ENCODE measurements at regions not wholly inside any gene's neighbourhood (a gene's known extent, or its start where the extent isn't known, plus 50 kb on each side); places are given as distances from the start of the nearest gene placed in this dataset.

- Mint-ChIP-seq H3K27me3 (no peaks in the 10 kb centered on the region), H3K4me3 (peak overlapping the region; percentile 11), H3K4me1 (peaks cover 33% of the 10 kb centered on the region), H3K27ac (peak overlapping the region; percentile 69), H3K9me3 (ENCODE audit: insufficient read depth) (no peaks in the 10 kb centered on the region)
- Histone ChIP-seq H3K27me3 (replicated peaks in 1 of 4; ENCODE audit: control extremely low read depth in 1 of 4, control insufficient read depth in 3 of 4, insufficient read depth in 4 of 4, low read length in 3 of 4) (no peaks in the 10 kb centered on the region), H4K20me1 (ENCODE audit: control insufficient read depth, insufficient read depth, low read length, poor library complexity, severe bottlenecking) (no peaks in the 10 kb centered on the region), H3K27ac (ENCODE audit: low read length in 2 of 2) (peak overlapping the region; percentile 12 to 28), H3K4me2 (replicated peaks; ENCODE audit: low read depth, low read length, poor library complexity, severe bottlenecking) (peak overlapping the region; percentile 51), H3K4me1 (ENCODE audit: control insufficient read depth in 2 of 2, insufficient read depth in 2 of 2, low read length in 2 of 2) (peaks cover 23 to 29% of the 10 kb centered on the region in 2 donors), H3K79me2 (ENCODE audit: control insufficient read depth, insufficient read depth, low read length) (no peaks in the 10 kb centered on the region), H3K36me3 (replicated peaks in 1 of 2; ENCODE audit: control extremely low read depth in 1 of 2, control insufficient read depth in 1 of 2, extremely low read depth in 1 of 2, insufficient read depth in 2 of 2, low read length in 1 of 2) (no peaks in the 10 kb centered on the region), H2AFZ (ENCODE audit: insufficient read depth, low read depth, low read length, poor library complexity, severe bottlenecking) (no peak overlapping the region), H3K9me3 (ENCODE audit: control extremely low read depth in 1 of 3, control insufficient read depth in 2 of 3, insufficient read depth in 1 of 3, low read length in 2 of 3) (peaks cover 0 to 5% (median 0%) of the 10 kb centered on the region in 3 donors), H3K9ac (ENCODE audit: low read length) (no peak overlapping the region), H3K4me3 (ENCODE audit: control extremely low read depth in 1 of 5, extremely low read depth in 1 of 5, insufficient read depth in 1 of 5, low read depth in 2 of 5, low read length in 4 of 5) (no peak overlapping the region)
- intact Hi-C loops (cut with micrococcal nuclease), result loop anchor here (2.0 to 5.0 kb wide), 2 partner anchors 88 to 143 kb away; no protein-coding TSS in a partner anchor
- ATAC-seq (ENCODE audit: low read depth) (peak; percentile 96), DNase-seq (peak; percentile 79)
- POLR2A ChIA-PET, result no interaction called here
- WGBS (ENCODE audit: insufficient coverage), result 0% methylated on average over 1 of the region's 4 CpGs
- no peak for TF ChIP-seq CTCF (IDR thresholded peaks at IDR 0.05)
- TF ChIP-seq EZH2 (IDR thresholded peaks at IDR 0.05; ENCODE audit: borderline replicate concordance, insufficient read depth, low read depth, low read length, poor library complexity, severe bottlenecking), result no peak
- CTCF ChIA-PET, result interaction anchor here (0.5 kb wide), 1 partner anchor 888 kb away, joined by 3 read pairs; no protein-coding TSS in a partner anchor
Observed at GRCh38 chr15:25939122-25939521, 76.0 kb upstream of the ATP10A start.

- Mint-ChIP-seq H3K9me3 (ENCODE audit: insufficient read depth) (no peaks in the 10 kb centered on the region), H3K4me3 (no peak overlapping the region), H3K4me1 (peaks cover 40% of the 10 kb centered on the region), H3K27ac (no peak overlapping the region), H3K27me3 (peaks cover 7% of the 10 kb centered on the region)
- TF ChIP-seq CTCF (IDR thresholded peaks at IDR 0.05) (no peak), EZH2 (IDR thresholded peaks at IDR 0.05; ENCODE audit: borderline replicate concordance, insufficient read depth, low read depth, low read length, poor library complexity, severe bottlenecking) (no peak)
- ATAC-seq (ENCODE audit: low read depth), result no peak
- ChIA-PET CTCF (no interaction called here), POLR2A (no interaction called here)
- Histone ChIP-seq H2AFZ (ENCODE audit: insufficient read depth, low read depth, low read length, poor library complexity, severe bottlenecking) (no peak overlapping the region), H3K4me1 (ENCODE audit: control insufficient read depth in 2 of 2, insufficient read depth in 2 of 2, low read length in 2 of 2) (peaks cover 27 to 38% of the 10 kb centered on the region in 2 donors), H3K79me2 (ENCODE audit: control insufficient read depth, insufficient read depth, low read length) (no peaks in the 10 kb centered on the region), H3K27ac (ENCODE audit: low read length in 2 of 2) (no peak overlapping the region), H3K27me3 (replicated peaks in 1 of 4; ENCODE audit: control extremely low read depth in 1 of 4, control insufficient read depth in 3 of 4, insufficient read depth in 4 of 4, low read length in 3 of 4) (peaks cover 0 to 6% (median 1%) of the 10 kb centered on the region in 4 experiments), H3K4me2 (replicated peaks; ENCODE audit: low read depth, low read length, poor library complexity, severe bottlenecking) (no peak overlapping the region), H3K4me3 (ENCODE audit: control extremely low read depth in 1 of 5, extremely low read depth in 1 of 5, insufficient read depth in 1 of 5, low read depth in 2 of 5, low read length in 4 of 5) (no peak overlapping the region), H3K36me3 (replicated peaks in 1 of 2; ENCODE audit: control extremely low read depth in 1 of 2, control insufficient read depth in 1 of 2, extremely low read depth in 1 of 2, insufficient read depth in 2 of 2, low read length in 1 of 2) (no peaks in the 10 kb centered on the region), H3K9ac (ENCODE audit: low read length) (no peak overlapping the region), H4K20me1 (ENCODE audit: control insufficient read depth, insufficient read depth, low read length, poor library complexity, severe bottlenecking) (no peaks in the 10 kb centered on the region), H3K9me3 (ENCODE audit: control extremely low read depth in 1 of 3, control insufficient read depth in 2 of 3, insufficient read depth in 1 of 3, low read length in 2 of 3) (peaks cover 0 to 3% (median 0%) of the 10 kb centered on the region in 3 donors)
- no peak for DNase-seq
- intact Hi-C loops (cut with micrococcal nuclease), result loop anchor here (2.0 to 5.0 kb wide), 2 partner anchors 87 to 145 kb away; no protein-coding TSS in a partner anchor
Observed at GRCh38 chr15:25937796-25938195, 74.7 kb upstream of the ATP10A start.
